ENCODE measurements at regions not wholly inside any gene's neighbourhood (a gene's known extent, or its start where the extent isn't known, plus 50 kb on each side); places are given as distances from the start of the nearest gene placed in this dataset.

- no peak for TF ChIP-seq HDAC2 (IDR thresholded peaks at IDR 0.05; ENCODE audit: borderline replicate concordance in 1 of 2, low read depth in 2 of 2, low read length in 2 of 2)
- no peak for TF ChIP-seq HDAC6 (IDR thresholded peaks at IDR 0.05; ENCODE audit: low read depth, low read length)
- no peak for TF ChIP-seq TBP (IDR thresholded peaks at IDR 0.05; ENCODE audit: low read depth, low read length)
- TF ChIP-seq JUN (IDR thresholded peaks at IDR 0.05; ENCODE audit: low read depth, low read length), result no peak
- TF ChIP-seq SP2 (IDR thresholded peaks at IDR 0.05; ENCODE audit: low read length), result no peak
- no peak for TF ChIP-seq KDM4A (IDR thresholded peaks at IDR 0.05; ENCODE audit: low read depth, low read length, severe bottlenecking)
These were observed 729.0 kb downstream of the KCNJ3 start (continued) for GRCh38 chr2:155427470-155427869.

Data from H1 (cell line).